Transverse colon (tissue), 4 donors: ENCODE measurements at regions not wholly inside any gene's neighbourhood (a gene's known extent, or its start where the extent isn't known, plus 50 kb on each side); places are given as distances from the start of the nearest gene placed in this dataset.

Experiments
- DNase-seq: peaks from one replicate; pipeline ENCODE4 v3.0.0-alpha.2; 2019
- H3K27ac ChIP-seq, 4 donors: fragments of 200-600 bp; sonication (generic); 2 replicates each; pipeline ENCODE4 v1.5.1; 2016 to 2018; ENCODE audit warnings: inconsistent platforms in 4 of 4
- H3K27me3 ChIP-seq: fragments of 200-600 bp; sonication (generic); 2 replicates; pipeline ENCODE4 v1.5.1; 2017; ENCODE audit warnings: inconsistent platforms
- H3K36me3 ChIP-seq, 4 donors: fragments of 200-600 bp; sonication (generic); 2 replicates each; pipeline ENCODE4 v1.5.1; 2017 to 2019; ENCODE audit warnings: inconsistent platforms in 4 of 4
- H3K4me1 ChIP-seq, 4 donors: fragments of 200-600 bp; sonication (generic); 2 replicates each; pipeline ENCODE4 v1.5.1; 2017 to 2020; ENCODE audit warnings: inconsistent platforms in 4 of 4
- H3K4me3 ChIP-seq, 4 donors: fragments of 200-600 bp; sonication (generic); 1 replicate in 1 of 4; 2 replicates in 3 of 4; pipeline versions ENCODE4 v1.5.1 to v1.6.1; 2017 to 2019; ENCODE audit warnings: inconsistent platforms in 4 of 4
- H3K9me3 ChIP-seq, 2 donors: fragments of 200-600 bp; sonication (generic); 2 replicates each; pipeline ENCODE4 v1.5.1; 2017 to 2019; ENCODE audit warnings: inconsistent platforms in 2 of 2
- CTCF ChIP-seq, 5 experiments: fragments of 200-600 bp in 3 of 5; fragments of 450-650 bp in 2 of 5; sonication (generic) in 3 of 5; IDR thresholded peaks; 1 replicate in 2 of 5; 2 replicates in 3 of 5; pipeline ENCODE4 v1.5.1; 2016 to 2017; ENCODE audit warnings: antibody characterized with exemption in 5 of 5, inconsistent platforms in 3 of 5, mild to moderate bottlenecking in 2 of 5, moderate library complexity in 1 of 5
- EP300 ChIP-seq: sonication (generic); formaldehyde crosslinking; IDR thresholded peaks from one replicate; pipeline ENCODE4 v1.6.1; 2017; ENCODE audit warnings: antibody characterized with exemption, low read depth
- POLR2A ChIP-seq: fragments of 450-650 bp; IDR thresholded peaks from one replicate; pipeline ENCODE4 v1.6.1; 2016; ENCODE audit warnings: antibody characterized with exemption, mild to moderate bottlenecking, moderate library complexity
- POLR2AphosphoS5 ChIP-seq, 3 donors: sonication (generic); formaldehyde crosslinking; IDR thresholded peaks; one replicate each; pipeline ENCODE4 v1.6.1; 2016; ENCODE audit warnings: antibody characterized with exemption in 3 of 3
- WGBS, 2 donors: methylation state at CpG; one replicate each; pipeline ENCODE4 v1.1.5; 2018; ENCODE audit warnings: low coverage in 1 of 2; 5-methylcytosine and 5-hydroxymethylcytosine counted together
- in situ Hi-C, 4 donors: fragments of 200-750 bp; cut with MboI; loops; one replicate each; pipeline versions ENCODE4 v1.15.0 to v1.15.1; 2017; ENCODE audit warnings: low sequenced_read_pairs in 3 of 4, low pct_ligation_motif_present in 1 of 4, low pct_unique_long_range_greater_than_20kb in 1 of 4
- intact Hi-C: fragments of 100-400 bp; cut with DNase I; formaldehyde crosslinking; loops from one replicate; pipeline ENCODE4 v1.15.1; 2023; ENCODE audit warnings: low total_unique reads

- Histone ChIP-seq H3K4me1 (no peaks in the 10 kb centered on the region), H3K36me3 (no peaks in the 10 kb centered on the region), H3K4me3 (no peak overlapping the region), H3K27ac (no peak overlapping the region), H3K9me3 (no peaks in the 10 kb centered on the region), H3K27me3 (no peaks in the 10 kb centered on the region)
- no peak for DNase-seq
- in situ Hi-C loops: no loop called here
- intact Hi-C loops: no loop called here
- 96% methylated on average over 14 of the region's 14 CpGs; no CpG with 5 or more reads in 1 of the 2 donors for WGBS, 2 donors
- no peak for TF ChIP-seq POLR2A
- no peak for TF ChIP-seq CTCF (IDR thresholded peaks at IDR 0.05)
- TF ChIP-seq POLR2AphosphoS5 (IDR thresholded peaks at IDR 0.05): no peak
- TF ChIP-seq EP300: no peak
Observed at GRCh38 chr22:47884775-47885174, 1122.3 kb downstream of the TBC1D22A start.

DNA sequence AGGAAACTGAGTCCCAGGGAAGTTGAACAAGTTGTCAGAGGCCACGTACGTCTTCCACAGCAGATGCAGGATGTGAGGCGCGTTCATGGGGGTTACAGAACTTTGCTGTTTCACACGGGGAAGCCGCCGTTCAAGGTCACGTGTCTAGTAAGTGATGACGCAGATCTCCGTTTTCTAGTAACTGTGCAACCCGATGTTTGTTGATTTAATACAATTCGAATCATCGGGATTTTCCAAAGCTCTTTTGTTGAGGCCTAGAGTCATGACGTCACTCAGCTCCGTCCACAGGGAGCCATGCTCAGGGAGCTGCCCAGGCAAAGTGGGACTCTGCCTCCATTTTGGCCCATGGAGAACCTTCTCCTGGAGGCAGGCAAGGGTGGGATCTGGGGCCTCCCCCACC is 1121.8 kb downstream of the TBC1D22A start:
- H3K4me3 ChIP-seq: no peak overlapping the region
- no peak overlapping the region for H3K27ac ChIP-seq
- intact Hi-C loops: no loop called here
- H3K4me1 ChIP-seq: no peaks in the 10 kb centered on the region
- in situ Hi-C loops: no loop called here
- TF ChIP-seq POLR2A: no peak
- TF ChIP-seq POLR2AphosphoS5 (IDR thresholded peaks at IDR 0.05): no peak
- no peak for TF ChIP-seq CTCF (IDR thresholded peaks at IDR 0.05)
- no peak for TF ChIP-seq EP300
- no peak for DNase-seq
- H3K36me3 ChIP-seq: no peaks in the 10 kb centered on the region
- WGBS, 2 donors: 92% methylated on average over 15 of the region's 15 CpGs; no CpG with 5 or more reads in 1 of the 2 donors
- H3K27me3 ChIP-seq: no peaks in the 10 kb centered on the region
- no peaks in the 10 kb centered on the region for H3K9me3 ChIP-seq

DNA sequence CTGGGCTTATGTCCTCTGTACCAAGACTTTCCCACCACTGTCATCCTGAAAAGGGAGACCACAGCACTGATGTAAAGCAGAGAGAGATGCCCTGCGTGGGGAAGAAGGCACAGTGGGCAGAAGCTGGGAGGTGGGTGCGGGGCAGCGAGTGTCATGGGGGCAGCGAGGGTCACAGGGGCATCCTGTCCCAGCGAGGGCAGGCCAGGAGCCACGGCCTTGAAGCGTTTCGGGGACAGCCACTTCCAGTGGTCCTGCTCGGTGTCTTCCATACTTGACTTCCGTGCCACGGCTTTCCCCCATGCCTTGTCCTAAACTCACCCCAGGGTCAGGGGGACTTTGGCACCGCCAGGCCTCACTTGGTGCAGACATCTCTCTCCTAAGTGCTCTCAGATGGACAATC is 1121.3 kb downstream of the TBC1D22A start:
- TF ChIP-seq POLR2A (no peak), EP300 (no peak), CTCF (IDR thresholded peaks at IDR 0.05) (no peak), POLR2AphosphoS5 (IDR thresholded peaks at IDR 0.05) (no peak)
- no peaks in the 10 kb centered on the region for H3K36me3 ChIP-seq
- in situ Hi-C loops (no loop called here), intact Hi-C loops (no loop called here)
- 40 to 85% methylated on average over 1 to 12 of the region's 12 CpGs for WGBS, 2 donors
- H3K4me1 ChIP-seq: no peaks in the 10 kb centered on the region
- DNase-seq: no peak
- H3K9me3 ChIP-seq: no peaks in the 10 kb centered on the region
- H3K27me3 ChIP-seq: no peaks in the 10 kb centered on the region
- no peak overlapping the region for H3K27ac ChIP-seq
- no peak overlapping the region for H3K4me3 ChIP-seq

DNA sequence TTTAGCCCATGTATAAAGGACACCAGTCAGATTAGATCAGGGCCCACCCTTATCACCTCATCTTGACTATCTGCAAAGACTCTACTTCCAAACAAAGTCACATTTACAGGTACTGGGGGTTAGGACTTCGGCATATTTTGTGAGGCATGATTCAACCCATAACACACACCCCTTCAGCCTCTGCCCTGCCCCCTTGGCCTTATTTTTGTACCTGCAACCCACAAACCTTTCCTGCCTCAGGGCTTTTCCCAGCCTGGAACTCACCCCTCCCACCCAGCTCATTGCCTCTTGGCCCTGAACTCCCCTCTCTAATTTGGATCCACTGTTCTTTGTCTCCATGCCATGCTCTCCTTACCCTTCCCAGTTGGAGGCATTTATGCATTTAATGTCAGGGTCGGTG is 1116.9 kb downstream of the TBC1D22A start:
- H3K4me1 ChIP-seq: no peaks in the 10 kb centered on the region
- 53 to 77% methylated on average over 2 of the region's 2 CpGs for WGBS, 2 donors
- H3K27me3 ChIP-seq: peaks cover 6% of the 10 kb centered on the region
- no peak for DNase-seq
- no peak overlapping the region for H3K27ac ChIP-seq
- no peaks in the 10 kb centered on the region for H3K9me3 ChIP-seq
- no peak overlapping the region for H3K4me3 ChIP-seq
- no peaks in the 10 kb centered on the region for H3K36me3 ChIP-seq
- intact Hi-C loops (no loop called here), in situ Hi-C loops (no loop called here)
- TF ChIP-seq CTCF (IDR thresholded peaks at IDR 0.05): no peak
- TF ChIP-seq POLR2A: no peak
- no peak for TF ChIP-seq POLR2AphosphoS5 (IDR thresholded peaks at IDR 0.05)
- no peak for TF ChIP-seq EP300
